ENCODE measurements at regions not wholly inside any gene's neighbourhood (a gene's known extent, or its start where the extent isn't known, plus 50 kb on each side); places are given as distances from the start of the nearest gene placed in this dataset.

DNA sequence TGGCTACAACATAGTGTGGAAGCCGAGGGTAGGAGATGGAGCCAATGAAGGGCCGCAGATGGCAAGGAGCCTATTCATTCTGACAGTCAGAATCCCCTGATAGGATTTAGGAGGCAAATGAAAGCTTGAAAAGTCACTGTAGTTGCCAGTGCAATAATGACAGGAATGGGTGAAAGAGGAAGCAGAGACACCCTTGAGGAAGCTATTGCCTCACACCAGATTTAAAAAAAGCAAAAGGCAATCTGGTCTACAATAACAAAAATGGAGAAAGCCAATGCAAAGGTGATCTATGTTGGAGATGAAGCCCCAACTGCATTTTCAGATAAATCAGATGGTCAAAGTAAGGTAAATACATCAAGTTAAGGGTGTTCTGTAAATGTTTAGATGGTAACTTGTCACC lies 158.5 kb downstream of the TUBA3C start:
- TF ChIP-seq, protein P1, sequence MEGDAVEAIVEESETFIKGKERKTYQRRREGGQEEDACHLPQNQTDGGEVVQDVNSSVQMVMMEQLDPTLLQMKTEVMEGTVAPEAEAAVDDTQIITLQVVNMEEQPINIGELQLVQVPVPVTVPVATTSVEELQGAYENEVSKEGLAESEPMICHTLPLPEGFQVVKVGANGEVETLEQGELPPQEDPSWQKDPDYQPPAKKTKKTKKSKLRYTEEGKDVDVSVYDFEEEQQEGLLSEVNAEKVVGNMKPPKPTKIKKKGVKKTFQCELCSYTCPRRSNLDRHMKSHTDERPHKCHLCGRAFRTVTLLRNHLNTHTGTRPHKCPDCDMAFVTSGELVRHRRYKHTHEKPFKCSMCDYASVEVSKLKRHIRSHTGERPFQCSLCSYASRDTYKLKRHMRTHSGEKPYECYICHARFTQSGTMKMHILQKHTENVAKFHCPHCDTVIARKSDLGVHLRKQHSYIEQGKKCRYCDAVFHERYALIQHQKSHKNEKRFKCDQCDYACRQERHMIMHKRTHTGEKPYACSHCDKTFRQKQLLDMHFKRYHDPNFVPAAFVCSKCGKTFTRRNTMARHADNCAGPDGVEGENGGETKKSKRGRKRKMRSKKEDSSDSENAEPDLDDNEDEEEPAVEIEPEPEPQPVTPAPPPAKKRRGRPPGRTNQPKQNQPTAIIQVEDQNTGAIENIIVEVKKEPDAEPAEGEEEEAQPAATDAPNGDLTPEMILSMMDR (IDR thresholded peaks at IDR 0.05): no peak
- TF ChIP-seq, protein P2, sequence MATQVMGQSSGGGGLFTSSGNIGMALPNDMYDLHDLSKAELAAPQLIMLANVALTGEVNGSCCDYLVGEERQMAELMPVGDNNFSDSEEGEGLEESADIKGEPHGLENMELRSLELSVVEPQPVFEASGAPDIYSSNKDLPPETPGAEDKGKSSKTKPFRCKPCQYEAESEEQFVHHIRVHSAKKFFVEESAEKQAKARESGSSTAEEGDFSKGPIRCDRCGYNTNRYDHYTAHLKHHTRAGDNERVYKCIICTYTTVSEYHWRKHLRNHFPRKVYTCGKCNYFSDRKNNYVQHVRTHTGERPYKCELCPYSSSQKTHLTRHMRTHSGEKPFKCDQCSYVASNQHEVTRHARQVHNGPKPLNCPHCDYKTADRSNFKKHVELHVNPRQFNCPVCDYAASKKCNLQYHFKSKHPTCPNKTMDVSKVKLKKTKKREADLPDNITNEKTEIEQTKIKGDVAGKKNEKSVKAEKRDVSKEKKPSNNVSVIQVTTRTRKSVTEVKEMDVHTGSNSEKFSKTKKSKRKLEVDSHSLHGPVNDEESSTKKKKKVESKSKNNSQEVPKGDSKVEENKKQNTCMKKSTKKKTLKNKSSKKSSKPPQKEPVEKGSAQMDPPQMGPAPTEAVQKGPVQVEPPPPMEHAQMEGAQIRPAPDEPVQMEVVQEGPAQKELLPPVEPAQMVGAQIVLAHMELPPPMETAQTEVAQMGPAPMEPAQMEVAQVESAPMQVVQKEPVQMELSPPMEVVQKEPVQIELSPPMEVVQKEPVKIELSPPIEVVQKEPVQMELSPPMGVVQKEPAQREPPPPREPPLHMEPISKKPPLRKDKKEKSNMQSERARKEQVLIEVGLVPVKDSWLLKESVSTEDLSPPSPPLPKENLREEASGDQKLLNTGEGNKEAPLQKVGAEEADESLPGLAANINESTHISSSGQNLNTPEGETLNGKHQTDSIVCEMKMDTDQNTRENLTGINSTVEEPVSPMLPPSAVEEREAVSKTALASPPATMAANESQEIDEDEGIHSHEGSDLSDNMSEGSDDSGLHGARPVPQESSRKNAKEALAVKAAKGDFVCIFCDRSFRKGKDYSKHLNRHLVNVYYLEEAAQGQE (IDR thresholded peaks at IDR 0.05; ENCODE audit: insufficient read depth in 1 of 2, low read depth in 2 of 2, low read length in 1 of 2): no peak
- TF ChIP-seq POLR2AphosphoS5 (IDR thresholded peaks at IDR 0.05; ENCODE audit: low read depth, low read length) (no peak), SIN3A (IDR thresholded peaks at IDR 0.05; ENCODE audit: borderline replicate concordance, insufficient read depth, low read depth, low read length) (no peak), TCF7L2 (IDR thresholded peaks at IDR 0.05; ENCODE audit: low read depth, low read length) (no peak)
